Gastrocnemius medialis (tissue), 4 donors: ENCODE measurements at regions not wholly inside any gene's neighbourhood (a gene's known extent, or its start where the extent isn't known, plus 50 kb on each side); places are given as distances from the start of the nearest gene placed in this dataset.

Experiments
- CTCF ChIP-seq, 5 experiments: fragments of 450-650 bp in 3 of 5; fragments of 200-600 bp in 2 of 5; sonication (generic) in 2 of 5; IDR thresholded peaks in 4 of 5; conservative IDR thresholded peaks in 1 of 5; 1 replicate in 4 of 5; 2 replicates in 1 of 5; pipeline ENCODE4 v1.5.1; 2016 to 2019; ENCODE audit warnings: antibody characterized with exemption in 5 of 5, mild to moderate bottlenecking in 3 of 5, moderate library complexity in 3 of 5
- POLR2A ChIP-seq, 2 donors: fragments of 450-650 bp; IDR thresholded peaks; one replicate each; pipeline ENCODE4 v1.6.1; 2017; ENCODE audit warnings: antibody characterized with exemption in 2 of 2, mild to moderate bottlenecking in 2 of 2, moderate library complexity in 2 of 2

GRCh38 chr14:84272290-84272721, 1257.6 kb upstream of the FLRT2 start:
- no peak for TF ChIP-seq CTCF (IDR thresholded peaks at IDR 0.05 in 4 of 5, conservative IDR thresholded peaks at IDR 0.05 in 1 of 5)
- no peak for TF ChIP-seq POLR2A (IDR thresholded peaks at IDR 0.05)
